ENCODE measurements at regions not wholly inside any gene's neighbourhood (a gene's known extent, or its start where the extent isn't known, plus 50 kb on each side); places are given as distances from the start of the nearest gene placed in this dataset.

DNA sequence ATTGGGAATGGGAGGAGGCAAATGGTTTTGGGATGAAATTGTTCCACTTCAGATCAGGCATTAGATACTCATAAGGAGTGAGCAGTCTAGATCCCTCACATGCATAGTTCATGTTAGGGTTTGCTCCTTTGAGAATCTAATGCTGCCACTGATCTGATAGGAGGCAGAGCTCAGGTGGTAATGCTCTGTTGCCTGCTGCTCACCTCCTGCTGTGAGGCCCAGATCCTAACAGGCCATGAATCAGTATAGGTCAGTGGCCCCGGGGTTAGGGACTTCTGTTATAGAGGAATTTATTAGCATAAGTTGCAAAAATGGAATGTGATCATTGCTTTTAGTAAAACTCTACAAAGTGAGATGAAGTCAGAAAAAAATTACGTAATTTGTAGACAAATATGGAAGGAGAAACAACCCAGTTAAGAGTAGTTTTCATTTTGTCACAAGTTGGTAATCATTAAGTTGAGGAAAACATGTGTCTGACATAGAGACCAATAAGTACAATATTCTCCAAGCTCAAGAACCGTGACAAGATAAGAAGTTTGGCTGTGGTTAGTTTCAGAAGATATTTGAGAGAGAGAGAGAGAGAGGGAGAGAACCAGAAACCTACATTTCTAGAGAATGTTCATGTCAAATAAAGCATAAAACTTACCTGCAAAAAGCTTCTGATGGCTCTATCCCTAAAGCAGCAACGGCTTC is 689.7 kb upstream of the PRMT6 start:
- BruUV-seq (replicated peaks), result no TSS peak
- ATAC-seq, result no peak

DNA sequence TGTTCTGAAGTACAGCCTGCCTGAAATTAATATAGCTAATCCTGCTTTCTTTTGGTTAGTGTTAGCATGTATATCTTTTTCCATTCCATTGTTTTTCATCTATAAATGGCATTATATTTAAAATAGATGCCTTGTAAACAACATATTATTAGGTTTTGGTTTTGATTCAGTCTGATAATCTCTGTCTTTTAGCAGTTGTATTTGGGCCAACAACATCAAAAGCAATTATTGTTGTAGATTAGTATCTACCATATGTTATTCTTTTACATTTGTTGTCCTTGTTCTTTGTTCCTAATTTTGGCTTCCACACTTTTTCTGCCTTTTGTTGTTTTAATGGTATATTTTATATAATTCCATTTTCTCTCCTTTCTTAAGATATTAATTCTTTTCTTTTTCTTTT is 678.2 kb upstream of the PRMT6 start:
- ChIA-PET POLR2A (no interaction called here), CTCF (ENCODE audit: low intra/inter-chr PET ratio, low total read pairs) (no interaction called here)
- H3K4me1 ChIP-seq (ENCODE audit: insufficient read depth, low read length), result no peaks in the 10 kb centered on the region
- no peaks in the 10 kb centered on the region for H3K36me3 ChIP-seq (replicated peaks in 1 of 2; ENCODE audit: control insufficient read depth in 1 of 2, insufficient read depth in 2 of 2, low read length in 2 of 2)
- TF ChIP-seq HOMEZ (CRISPR knock-in tag; IDR thresholded peaks at IDR 0.05; ENCODE audit: low read depth), result no peak
- TF ChIP-seq ZNF484 (CRISPR knock-in tag; IDR thresholded peaks at IDR 0.05; ENCODE audit: borderline replicate concordance, low read depth), result no peak
- no peak for TF ChIP-seq THAP9 (CRISPR knock-in tag; IDR thresholded peaks at IDR 0.05; ENCODE audit: borderline replicate concordance)
- H3K79me2 ChIP-seq (ENCODE audit: insufficient read depth, low read length), result no peaks in the 10 kb centered on the region
- no peak for FAIRE-seq
- intact Hi-C loops (cut with micrococcal nuclease; ENCODE audit: unreplicated experiment), result no loop called here
- no peak for ATAC-seq
- DNase-seq (ENCODE audit: low spot score), result no peak
- H4K20me1 ChIP-seq (ENCODE audit: insufficient read depth, low read length), result no peaks in the 10 kb centered on the region
- no peak overlapping the region for H3K27ac ChIP-seq (ENCODE audit: extremely low read length, insufficient read depth, low read length)
- no TSS peak for BruUV-seq (replicated peaks)
- H3K27me3 ChIP-seq (ENCODE audit: control insufficient read depth in 1 of 2, insufficient read depth in 2 of 2, low read length in 2 of 2), result no peaks in the 10 kb centered on the region
- H3K9ac ChIP-seq (ENCODE audit: insufficient read depth, low read depth, low read length), result no peak overlapping the region
- no peak overlapping the region for H3K4me2 ChIP-seq (ENCODE audit: low read depth, low read length)
- in situ Hi-C loops (cut with HindIII; ENCODE audit: extremely low pct_ligation_motif_present, low pct_unique_long_range_greater_than_20kb), result no loop called here
- H3K4me3 ChIP-seq (replicated peaks in 1 of 3; ENCODE audit: insufficient read depth in 1 of 3, low read depth in 2 of 3, low read length in 3 of 3), result no peak overlapping the region
- H2AFZ ChIP-seq (ENCODE audit: low read length), result no peak overlapping the region
- peaks cover 49% of the 10 kb centered on the region for H3K9me3 ChIP-seq (ENCODE audit: low read length)

More for the DNA sequence above, 689.7 kb upstream of the PRMT6 start:
- CTCF ChIA-PET (ENCODE audit: low intra/inter-chr PET ratio, low total read pairs), result no interaction called here
- POLR2A ChIA-PET, result no interaction called here
- Histone ChIP-seq H3K36me3 (replicated peaks in 1 of 2; ENCODE audit: control insufficient read depth in 1 of 2, insufficient read depth in 2 of 2, low read length in 2 of 2) (no peaks in the 10 kb centered on the region), H3K27me3 (ENCODE audit: control insufficient read depth in 1 of 2, insufficient read depth in 2 of 2, low read length in 2 of 2) (no peaks in the 10 kb centered on the region), H3K4me2 (ENCODE audit: low read depth, low read length) (no peak overlapping the region), H3K9ac (ENCODE audit: insufficient read depth, low read depth, low read length) (no peak overlapping the region), H2AFZ (ENCODE audit: low read length) (no peak overlapping the region), H3K9me3 (ENCODE audit: low read length) (peaks cover 74% of the 10 kb centered on the region), H3K4me1 (ENCODE audit: insufficient read depth, low read length) (no peaks in the 10 kb centered on the region), H3K4me3 (replicated peaks in 1 of 3; ENCODE audit: insufficient read depth in 1 of 3, low read depth in 2 of 3, low read length in 3 of 3) (no peak overlapping the region), H3K27ac (ENCODE audit: extremely low read length, insufficient read depth, low read length) (no peak overlapping the region), H4K20me1 (ENCODE audit: insufficient read depth, low read length) (no peaks in the 10 kb centered on the region), H3K79me2 (ENCODE audit: insufficient read depth, low read length) (no peaks in the 10 kb centered on the region)
- 0% methylated on average over 4 of the region's 4 CpGs for WGBS (ENCODE audit: low lambda C conversion rate)
- FAIRE-seq (no peak), DNase-seq (ENCODE audit: low spot score) (no peak)
- intact Hi-C loops (cut with micrococcal nuclease; ENCODE audit: unreplicated experiment) (loop anchor here (5.0 kb wide), 1 partner anchor 466 kb away; no protein-coding TSS in a partner anchor), in situ Hi-C loops (cut with HindIII; ENCODE audit: extremely low pct_ligation_motif_present, low pct_unique_long_range_greater_than_20kb) (no loop called here)
- TF ChIP-seq ZNF124 (CRISPR knock-in tag; IDR thresholded peaks at IDR 0.05), result no peak
- no peak for TF ChIP-seq ZNF274 (CRISPR knock-in tag; IDR thresholded peaks at IDR 0.05)
- TF ChIP-seq ZNF468 (CRISPR knock-in tag; IDR thresholded peaks at IDR 0.05), result no peak
- TF ChIP-seq ZNF703 (CRISPR knock-in tag; IDR thresholded peaks at IDR 0.05; ENCODE audit: borderline replicate concordance), result no peak
- no peak for TF ChIP-seq SATB2 (CRISPR knock-in tag; IDR thresholded peaks at IDR 0.05)
- TF ChIP-seq TOPORS (CRISPR knock-in tag; IDR thresholded peaks at IDR 0.05), result no peak
- TF ChIP-seq TSC22D2 (CRISPR knock-in tag; IDR thresholded peaks at IDR 0.05; ENCODE audit: borderline replicate concordance), result no peak
